SU-DHL-6 (cell line): ENCODE measurements at regions not wholly inside any gene's neighbourhood (a gene's known extent, or its start where the extent isn't known, plus 50 kb on each side); places are given as distances from the start of the nearest gene placed in this dataset.

Experiments used
- EZH2phosphoT487 ChIP-seq: fragments of 200-600 bp; sonication (generic), shearing (Covaris generic); conservative IDR thresholded peaks from 2 replicates; pipeline ENCODE4 v1.6.1; 2018; ENCODE audit warnings: mild to moderate bottlenecking, antibody characterized with exemption, low read length, moderate library complexity, mixed read lengths
- TF ChIP-seq, protein P1 (sequence below): fragments of 200-600 bp; sonication (generic); IDR thresholded peaks from one replicate; pipeline ENCODE4 v1.5.1; 2017; ENCODE audit warnings: antibody characterized with exemption, mild to moderate bottlenecking, low read length, moderate library complexity; ENCODE audit not compliant: insufficient read depth, poor library complexity, severe bottlenecking

DNA sequence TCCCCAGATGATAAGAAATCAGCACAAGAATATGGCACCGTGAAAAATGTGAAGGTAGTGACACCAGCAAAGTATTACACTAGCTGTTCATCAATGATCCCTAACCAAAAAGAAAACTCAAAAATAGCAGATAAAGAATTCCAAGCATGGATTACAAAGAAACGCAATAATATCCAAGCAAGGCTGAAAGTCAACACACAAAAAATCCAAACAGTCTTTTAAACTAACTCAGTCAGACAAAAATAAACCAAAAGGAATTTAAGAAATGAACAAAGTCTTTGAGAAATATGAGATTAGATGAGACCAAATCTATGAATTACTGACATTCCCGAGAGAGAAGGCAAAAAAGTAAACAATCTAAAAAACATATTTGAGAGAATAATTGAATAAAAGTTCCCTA, 976.1 kb upstream of the MAP3K7 start:
- TF ChIP-seq, protein P1, sequence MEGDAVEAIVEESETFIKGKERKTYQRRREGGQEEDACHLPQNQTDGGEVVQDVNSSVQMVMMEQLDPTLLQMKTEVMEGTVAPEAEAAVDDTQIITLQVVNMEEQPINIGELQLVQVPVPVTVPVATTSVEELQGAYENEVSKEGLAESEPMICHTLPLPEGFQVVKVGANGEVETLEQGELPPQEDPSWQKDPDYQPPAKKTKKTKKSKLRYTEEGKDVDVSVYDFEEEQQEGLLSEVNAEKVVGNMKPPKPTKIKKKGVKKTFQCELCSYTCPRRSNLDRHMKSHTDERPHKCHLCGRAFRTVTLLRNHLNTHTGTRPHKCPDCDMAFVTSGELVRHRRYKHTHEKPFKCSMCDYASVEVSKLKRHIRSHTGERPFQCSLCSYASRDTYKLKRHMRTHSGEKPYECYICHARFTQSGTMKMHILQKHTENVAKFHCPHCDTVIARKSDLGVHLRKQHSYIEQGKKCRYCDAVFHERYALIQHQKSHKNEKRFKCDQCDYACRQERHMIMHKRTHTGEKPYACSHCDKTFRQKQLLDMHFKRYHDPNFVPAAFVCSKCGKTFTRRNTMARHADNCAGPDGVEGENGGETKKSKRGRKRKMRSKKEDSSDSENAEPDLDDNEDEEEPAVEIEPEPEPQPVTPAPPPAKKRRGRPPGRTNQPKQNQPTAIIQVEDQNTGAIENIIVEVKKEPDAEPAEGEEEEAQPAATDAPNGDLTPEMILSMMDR: no peak
- TF ChIP-seq EZH2phosphoT487: no peak
